Fibroblast of lung (primary cell): ENCODE measurements at regions not wholly inside any gene's neighbourhood (a gene's known extent, or its start where the extent isn't known, plus 50 kb on each side); places are given as distances from the start of the nearest gene placed in this dataset.

ENCODE experiments used
- CTCF ChIP-seq, 2 donors: IDR thresholded peaks in 1 of 2; conservative IDR thresholded peaks in 1 of 2; 1 replicate in 1 of 2; 2 replicates in 1 of 2; pipeline ENCODE4 v1.5.1; 2011 to 2012; ENCODE audit warnings: low read length in 2 of 2, control low read depth in 1 of 2, inconsistent platforms in 1 of 2, low read depth in 1 of 2, mild to moderate bottlenecking in 1 of 2
- EZH2 ChIP-seq: IDR thresholded peaks from 2 replicates; pipeline ENCODE4 v1.5.1; 2012; ENCODE audit warnings: low read length, control low read depth, mild to moderate bottlenecking; ENCODE audit errors: missing control alignments

DNA sequence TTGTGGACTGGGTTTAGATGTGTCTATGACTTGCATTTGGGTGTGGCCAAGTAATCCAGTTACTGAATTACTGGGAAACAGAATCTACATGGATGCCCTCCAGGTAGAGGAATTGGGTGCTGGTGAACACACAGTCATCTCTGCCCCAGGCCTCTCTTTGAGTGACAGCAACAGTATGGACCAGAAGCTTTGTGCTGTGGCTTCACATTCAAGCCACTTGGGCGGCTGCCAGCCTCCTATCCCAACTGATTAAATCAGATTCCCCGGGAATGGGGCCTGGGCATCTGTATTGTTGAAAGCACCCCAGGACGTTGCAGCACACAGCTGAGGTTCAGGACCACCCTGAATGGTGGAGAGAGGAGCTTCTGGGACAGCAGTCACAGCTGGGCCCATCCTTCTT is 144.6 kb downstream of the DHX35 start:
- TF ChIP-seq CTCF (conservative IDR thresholded peaks at IDR 0.05 in 1 of 2, IDR thresholded peaks at IDR 0.05 in 1 of 2; ENCODE audit: low read depth in 1 of 2, low read length in 2 of 2) = no peak
- TF ChIP-seq EZH2 = no peak
